SK-N-SH (cell line): ENCODE measurements at regions not wholly inside any gene's neighbourhood (a gene's known extent, or its start where the extent isn't known, plus 50 kb on each side); places are given as distances from the start of the nearest gene placed in this dataset.

Source experiments
- CTCF ChIA-PET: fragments of 300-600, 350-600 bp; formaldehyde crosslinking; extraction: SDS; loops from one replicate; lab custom pipeline; 2021; lab: Yijun Ruan, JAX
- POLR2A ChIA-PET: fragments of 350-600 bp; sonication (Branson Sonifier 250); formaldehyde crosslinking; extraction: SDS; loops from one replicate; lab custom pipeline; 2020; ENCODE audit warnings: antibody characterized with exemption, inconsistent platforms; lab: Yijun Ruan, JAX
- DNase-seq: peaks from one replicate; pipeline ENCODE4 v3.0.0; 2012
- H2AFZ ChIP-seq: fragments of 200-600 bp; sonication (generic); 2 replicates; pipeline ENCODE4 v1.8.1; 2016; ENCODE audit warnings: antibody characterized with exemption, mild to moderate bottlenecking, low read depth
- H3F3A ChIP-seq: fragments of 200-600 bp; sonication (generic); replicated peaks from 2 replicates; pipeline ENCODE3; 2016; ENCODE audit warnings: antibody characterized with exemption, mild to moderate bottlenecking; ENCODE audit not compliant: insufficient read depth
- H3K27ac ChIP-seq, 2 experiments: fragments of 200-500 bp in 1 of 2; fragments of 200-600 bp in 1 of 2; sonication (Bioruptor generic) in 1 of 2; sonication (generic), shearing (Covaris generic) in 1 of 2; 2 replicates each; pipeline versions ENCODE4 v1.5.1 to v1.6.1; 2014 to 2016; ENCODE audit warnings: low read depth in 2 of 2, inconsistent platforms in 1 of 2, low read length in 1 of 2, mild to moderate bottlenecking in 1 of 2, mixed read lengths in 1 of 2
- H3K27me3 ChIP-seq: fragments of 200-600 bp; sonication (generic), shearing (Covaris generic); 2 replicates; pipeline ENCODE4 v1.6.1; 2016; ENCODE audit warnings: mixed run types; ENCODE audit not compliant: insufficient read depth
- H3K36me3 ChIP-seq, 2 experiments: fragments of 200-500 bp in 1 of 2; fragments of 200-600 bp in 1 of 2; sonication (Bioruptor generic) in 1 of 2; sonication (generic) in 1 of 2; replicated peaks in 1 of 2; 2 replicates each; pipeline versions ENCODE3 to v1.5.1; 2014 to 2016; ENCODE audit warnings: low read length in 1 of 2, mild to moderate bottlenecking in 1 of 2; ENCODE audit not compliant: insufficient read depth in 2 of 2, control insufficient read depth in 1 of 2
- H3K4me1 ChIP-seq, 2 experiments: fragments of 200-500 bp in 1 of 2; fragments of 200-600 bp in 1 of 2; sonication (Bioruptor generic) in 1 of 2; sonication (generic), shearing (Covaris generic) in 1 of 2; 2 replicates each; pipeline versions ENCODE4 v1.5.1 to v1.6.1; 2014 to 2016; ENCODE audit warnings: low read depth in 1 of 2, low read length in 1 of 2, mixed run types in 1 of 2; ENCODE audit not compliant: insufficient read depth in 2 of 2, control insufficient read depth in 1 of 2
- H3K4me2 ChIP-seq: fragments of 200-600 bp; sonication (generic), shearing (Covaris generic); 2 replicates; pipeline ENCODE4 v1.6.1; 2017; ENCODE audit warnings: mixed run types
- H3K4me3 ChIP-seq, 2 experiments: fragments of 200-500 bp in 1 of 2; fragments of 200-600 bp in 1 of 2; sonication (Bioruptor generic) in 1 of 2; sonication (generic), shearing (Covaris generic) in 1 of 2; 2 replicates each; pipeline versions ENCODE4 v1.5.1 to v1.8.1; 2014 to 2016; ENCODE audit warnings: low read depth in 2 of 2, inconsistent platforms in 1 of 2, low read length in 1 of 2, mild to moderate bottlenecking in 1 of 2, mixed read lengths in 1 of 2, moderate library complexity in 1 of 2
- H3K79me2 ChIP-seq: fragments of 200-600 bp; sonication (generic); 2 replicates; pipeline ENCODE4 v1.8.1; 2017; ENCODE audit warnings: mild to moderate bottlenecking; ENCODE audit not compliant: insufficient read depth
- H3K9ac ChIP-seq: fragments of 200-600 bp; sonication (generic); 2 replicates; pipeline ENCODE4 v1.6.1; 2017; ENCODE audit warnings: mixed run types
- H3K9me2 ChIP-seq: fragments of 200-600 bp; sonication (generic); 2 replicates; pipeline ENCODE4 v1.6.1; 2017; ENCODE audit warnings: mixed run types
- H3K9me3 ChIP-seq: fragments of 200-600 bp; sonication (generic); 2 replicates; pipeline ENCODE4 v1.6.1; 2017; ENCODE audit warnings: mixed run types, mild to moderate bottlenecking, moderate library complexity
- H4K20me1 ChIP-seq: fragments of 200-600 bp; sonication (generic); 2 replicates; pipeline ENCODE4 v1.6.1; 2017; ENCODE audit warnings: mild to moderate bottlenecking, mixed run types; ENCODE audit not compliant: insufficient read depth
- EZH2phosphoT487 ChIP-seq: fragments of 200-600 bp; sonication (generic); IDR thresholded peaks from 2 replicates; pipeline ENCODE4 v1.6.1; 2017; ENCODE audit warnings: low read depth, mixed run types, mild to moderate bottlenecking, antibody characterized with exemption, moderate library complexity, borderline replicate concordance
- FOSL2 ChIP-seq: IDR thresholded peaks from 2 replicates; pipeline ENCODE4 v1.4.0; 2012; ENCODE audit warnings: low read depth, mild to moderate bottlenecking, moderate library complexity, borderline replicate concordance
- FOXJ3 ChIP-seq: sonication (generic); formaldehyde crosslinking; IDR thresholded peaks from 2 replicates; pipeline ENCODE4 v1.5.1; 2020; ENCODE audit warnings: mild to moderate bottlenecking, missing genetic modification reagents
- GABPA ChIP-seq: IDR thresholded peaks from 2 replicates; pipeline ENCODE4 v1.4.0; 2012; ENCODE audit warnings: low read depth, mild to moderate bottlenecking
- JUND ChIP-seq: IDR thresholded peaks from 2 replicates; pipeline ENCODE4 v1.4.0; 2012
- MAX ChIP-seq: IDR thresholded peaks from 2 replicates; pipeline ENCODE4 v1.4.0; 2012; ENCODE audit warnings: low read depth
- MXI1 ChIP-seq: IDR thresholded peaks from 2 replicates; pipeline ENCODE4 v1.6.1; 2012; ENCODE audit warnings: mild to moderate bottlenecking, low read depth, low read length, improper control_type of control experiment
- PBX3 ChIP-seq: IDR thresholded peaks from 2 replicates; pipeline ENCODE4; 2012
- POLR2AphosphoS5 ChIP-seq: IDR thresholded peaks from 2 replicates; pipeline ENCODE4 v1.6.1; 2012; ENCODE audit warnings: low read depth, low read length
- RAD21 ChIP-seq: IDR thresholded peaks from 2 replicates; pipeline ENCODE4 v1.6.1; 2012; ENCODE audit warnings: mild to moderate bottlenecking, low read length
- RCOR1 ChIP-seq: fragments of 150-350 bp; IDR thresholded peaks from 2 replicates; pipeline ENCODE4 v1.6.1; 2017; ENCODE audit warnings: antibody characterized with exemption, low read length
- SMC3 ChIP-seq: IDR thresholded peaks from 2 replicates; pipeline ENCODE4 v1.6.1; 2012; ENCODE audit warnings: low read depth, low read length, improper control_type of control experiment
- TAF1 ChIP-seq: IDR thresholded peaks from 2 replicates; pipeline ENCODE4 v1.6.1; 2012; ENCODE audit warnings: low read depth, mild to moderate bottlenecking, low read length, moderate library complexity, borderline replicate concordance
- TEAD4 ChIP-seq: IDR thresholded peaks from 2 replicates; pipeline ENCODE4 v1.4.0; 2012; ENCODE audit warnings: mild to moderate bottlenecking, borderline replicate concordance; ENCODE audit not compliant: insufficient read depth
- WGBS: methylation state at CpG from one replicate; pipeline ENCODE4 v1.1.6; 2017; ENCODE audit warnings: low lambda C conversion rate; 5-methylcytosine and 5-hydroxymethylcytosine counted together
- TF ChIP-seq, protein P1 (sequence below): fragments of 150-350 bp; IDR thresholded peaks from 2 replicates; pipeline ENCODE4 v1.6.1; 2016; ENCODE audit warnings: mild to moderate bottlenecking, low read depth, low read length
- TF ChIP-seq, protein P2 (sequence below): fragments of 150-350 bp; IDR thresholded peaks from 2 replicates; pipeline ENCODE4 v1.6.1; 2017; ENCODE audit warnings: antibody characterized with exemption, low read length, low read depth, borderline replicate concordance
- TF ChIP-seq, protein P3 (sequence below): IDR thresholded peaks from 2 replicates; pipeline ENCODE4 v1.4.0; 2012; ENCODE audit warnings: low read depth, borderline replicate concordance
- TF ChIP-seq, protein P4 (sequence below): IDR thresholded peaks from 2 replicates; pipeline ENCODE4 v1.4.0; 2012; ENCODE audit warnings: low read depth, borderline replicate concordance

GRCh38 chr2:51299370-51299769 is 267.4 kb upstream of the NRXN1 start:
- no peaks in the 10 kb centered on the region for H3F3A ChIP-seq
- no peaks in the 10 kb centered on the region for H3K4me1 ChIP-seq
- 0 out of 2 replicates have a peak, but pooled peaks cover 3% of the 10 kb centered on the region for H3K9me2 ChIP-seq
- no peaks in the 10 kb centered on the region for H3K9me3 ChIP-seq
- H2AFZ ChIP-seq = no peak overlapping the region
- no peak for DNase-seq
- POLR2A ChIA-PET = no interaction called here
- WGBS = 32% methylated on average over 1 of the region's 1 CpG
- no peak overlapping the region for H3K4me3 ChIP-seq
- H3K9ac ChIP-seq = no peak overlapping the region
- no peak overlapping the region for H3K4me2 ChIP-seq
- CTCF ChIA-PET = interaction anchor here (1.3 kb wide), 1 partner anchor 10 kb away, joined by 3 read pairs; no protein-coding TSS in a partner anchor
- H3K27me3 ChIP-seq = no peaks in the 10 kb centered on the region
- TF ChIP-seq, protein P1, sequence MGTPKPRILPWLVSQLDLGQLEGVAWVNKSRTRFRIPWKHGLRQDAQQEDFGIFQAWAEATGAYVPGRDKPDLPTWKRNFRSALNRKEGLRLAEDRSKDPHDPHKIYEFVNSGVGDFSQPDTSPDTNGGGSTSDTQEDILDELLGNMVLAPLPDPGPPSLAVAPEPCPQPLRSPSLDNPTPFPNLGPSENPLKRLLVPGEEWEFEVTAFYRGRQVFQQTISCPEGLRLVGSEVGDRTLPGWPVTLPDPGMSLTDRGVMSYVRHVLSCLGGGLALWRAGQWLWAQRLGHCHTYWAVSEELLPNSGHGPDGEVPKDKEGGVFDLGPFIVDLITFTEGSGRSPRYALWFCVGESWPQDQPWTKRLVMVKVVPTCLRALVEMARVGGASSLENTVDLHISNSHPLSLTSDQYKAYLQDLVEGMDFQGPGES = no peak
- no peak for TF ChIP-seq JUND
- no peak for TF ChIP-seq MXI1
- no peak for TF ChIP-seq RCOR1
- no peak for TF ChIP-seq EZH2phosphoT487
- no peak for TF ChIP-seq TEAD4
- no peak for TF ChIP-seq POLR2AphosphoS5
- TF ChIP-seq, protein P2, sequence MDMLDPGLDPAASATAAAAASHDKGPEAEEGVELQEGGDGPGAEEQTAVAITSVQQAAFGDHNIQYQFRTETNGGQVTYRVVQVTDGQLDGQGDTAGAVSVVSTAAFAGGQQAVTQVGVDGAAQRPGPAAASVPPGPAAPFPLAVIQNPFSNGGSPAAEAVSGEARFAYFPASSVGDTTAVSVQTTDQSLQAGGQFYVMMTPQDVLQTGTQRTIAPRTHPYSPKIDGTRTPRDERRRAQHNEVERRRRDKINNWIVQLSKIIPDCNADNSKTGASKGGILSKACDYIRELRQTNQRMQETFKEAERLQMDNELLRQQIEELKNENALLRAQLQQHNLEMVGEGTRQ = no peak
- no peak for TF ChIP-seq SMC3
- TF ChIP-seq, protein P3, sequence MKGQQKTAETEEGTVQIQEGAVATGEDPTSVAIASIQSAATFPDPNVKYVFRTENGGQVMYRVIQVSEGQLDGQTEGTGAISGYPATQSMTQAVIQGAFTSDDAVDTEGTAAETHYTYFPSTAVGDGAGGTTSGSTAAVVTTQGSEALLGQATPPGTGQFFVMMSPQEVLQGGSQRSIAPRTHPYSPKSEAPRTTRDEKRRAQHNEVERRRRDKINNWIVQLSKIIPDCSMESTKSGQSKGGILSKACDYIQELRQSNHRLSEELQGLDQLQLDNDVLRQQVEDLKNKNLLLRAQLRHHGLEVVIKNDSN = no peak
- no peak for TF ChIP-seq RAD21
- no peak for TF ChIP-seq PBX3
- no peak for TF ChIP-seq MAX
- no peak for TF ChIP-seq FOXJ3 (CRISPR knock-in tag)
- TF ChIP-seq GABPA = no peak
- H3K79me2 ChIP-seq = no peaks in the 10 kb centered on the region
- no peak overlapping the region for H3K27ac ChIP-seq
- no peaks in the 10 kb centered on the region for H4K20me1 ChIP-seq
- no peaks in the 10 kb centered on the region for H3K36me3 ChIP-seq

GRCh38 chr2:51297488-51297887 is 265.6 kb upstream of the NRXN1 start:
- Histone ChIP-seq H3K79me2 (no peaks in the 10 kb centered on the region), H2AFZ (no peak overlapping the region), H3K36me3 (no peaks in the 10 kb centered on the region), H4K20me1 (no peaks in the 10 kb centered on the region), H3K9me2 (0 out of 2 replicates have a peak, but pooled peaks cover 3% of the 10 kb centered on the region), H3K9ac (no peak overlapping the region), H3K4me2 (no peak overlapping the region), H3K4me3 (no peak overlapping the region), H3K9me3 (no peaks in the 10 kb centered on the region), H3K27me3 (no peaks in the 10 kb centered on the region), H3K4me1 (no peaks in the 10 kb centered on the region), H3F3A (no peaks in the 10 kb centered on the region), H3K27ac (no peak overlapping the region)
- WGBS = 94% methylated on average over 1 of the region's 1 CpG
- POLR2A ChIA-PET = no interaction called here
- CTCF ChIA-PET = no interaction called here
- DNase-seq = no peak
- TF ChIP-seq GABPA (no peak), RCOR1 (no peak), FOSL2 (no peak), TAF1 (no peak), TEAD4 (no peak), EZH2phosphoT487 (no peak), PBX3 (no peak), MAX (no peak)
- TF ChIP-seq, protein P4, sequence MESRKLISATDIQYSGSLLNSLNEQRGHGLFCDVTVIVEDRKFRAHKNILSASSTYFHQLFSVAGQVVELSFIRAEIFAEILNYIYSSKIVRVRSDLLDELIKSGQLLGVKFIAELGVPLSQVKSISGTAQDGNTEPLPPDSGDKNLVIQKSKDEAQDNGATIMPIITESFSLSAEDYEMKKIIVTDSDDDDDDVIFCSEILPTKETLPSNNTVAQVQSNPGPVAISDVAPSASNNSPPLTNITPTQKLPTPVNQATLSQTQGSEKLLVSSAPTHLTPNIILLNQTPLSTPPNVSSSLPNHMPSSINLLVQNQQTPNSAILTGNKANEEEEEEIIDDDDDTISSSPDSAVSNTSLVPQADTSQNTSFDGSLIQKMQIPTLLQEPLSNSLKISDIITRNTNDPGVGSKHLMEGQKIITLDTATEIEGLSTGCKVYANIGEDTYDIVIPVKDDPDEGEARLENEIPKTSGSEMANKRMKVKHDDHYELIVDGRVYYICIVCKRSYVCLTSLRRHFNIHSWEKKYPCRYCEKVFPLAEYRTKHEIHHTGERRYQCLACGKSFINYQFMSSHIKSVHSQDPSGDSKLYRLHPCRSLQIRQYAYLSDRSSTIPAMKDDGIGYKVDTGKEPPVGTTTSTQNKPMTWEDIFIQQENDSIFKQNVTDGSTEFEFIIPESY = no peak
- TF ChIP-seq, protein P1 = no peak
